Left kidney (tissue), 1 donor: ENCODE measurements at regions not wholly inside any gene's neighbourhood (a gene's known extent, or its start where the extent isn't known, plus 50 kb on each side); places are given as distances from the start of the nearest gene placed in this dataset.
"Not testable (repeated sequence)": the region's sequence is repeated elsewhere in the genome, so short reads cannot be mapped to it uniquely, and the experiment has no call there.

Experiments used
- DNase-seq: peaks from one replicate; pipeline ENCODE4 v3.0.0-alpha.2; 2013

- DNase-seq = not testable (repeated sequence)
Observed at GRCh38 chr17:18546514-18547398, 70.2 kb downstream of the LGALS9C start.

- not testable (repeated sequence) for DNase-seq
Observed at GRCh38 chr17:18557086-18557485, 80.5 kb downstream of the LGALS9C start.

DNA sequence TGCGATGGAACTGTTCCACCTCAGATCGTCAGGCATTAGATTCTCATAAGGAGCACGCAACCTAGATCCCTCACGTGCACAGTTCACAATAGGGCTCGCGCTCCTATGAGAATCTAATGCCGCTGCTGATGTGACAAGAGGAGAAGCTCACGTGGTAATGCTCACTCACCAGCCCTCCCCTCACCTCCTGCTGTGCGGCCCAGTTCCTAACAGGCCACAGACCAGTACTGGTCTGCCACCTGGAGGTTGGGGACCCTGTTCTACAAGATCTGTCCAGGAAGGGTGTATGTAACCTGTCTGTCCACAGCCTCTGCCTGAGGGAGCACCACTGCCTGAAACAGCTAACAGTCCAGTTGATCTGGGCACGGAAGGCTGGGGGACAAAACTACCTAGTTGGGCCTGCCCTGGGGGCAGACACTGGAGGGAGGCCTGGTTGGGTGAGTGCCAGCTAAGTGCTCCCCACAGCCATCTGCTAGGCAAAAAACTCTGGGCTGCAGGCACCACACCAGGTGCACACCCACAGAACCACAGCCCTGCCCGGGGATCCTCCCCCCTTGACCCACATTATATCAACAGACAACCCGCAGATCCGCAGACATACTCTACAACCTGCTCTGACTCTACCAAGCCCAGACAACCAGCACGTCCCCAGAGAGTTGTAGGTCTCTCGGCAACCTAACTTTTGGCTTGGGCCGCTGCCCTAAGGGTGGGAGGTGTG lies 80.7 kb downstream of the TBC1D28 start:
- DNase-seq = not testable (repeated sequence)

- not testable (repeated sequence) for DNase-seq
Observed at GRCh38 chr17:18564099-18564448, 80.1 kb downstream of the TBC1D28 start.

- DNase-seq = not testable (repeated sequence)
Observed at GRCh38 chr17:18568108-18568995, 75.8 kb downstream of the TBC1D28 start.

- peak; percentile 50 for DNase-seq
Observed at GRCh38 chr17:18569489-18569913, 74.7 kb downstream of the TBC1D28 start.

- not testable (repeated sequence) for DNase-seq
Observed at GRCh38 chr17:18572536-18572935, 71.7 kb downstream of the TBC1D28 start.

- not testable (repeated sequence) for DNase-seq
Observed at GRCh38 chr17:18574137-18574536, 70.1 kb downstream of the TBC1D28 start.
